H1 (cell line): ENCODE measurements at regions not wholly inside any gene's neighbourhood (a gene's known extent, or its start where the extent isn't known, plus 50 kb on each side); places are given as distances from the start of the nearest gene placed in this dataset.

Source experiments
- BRCA1 ChIP-seq: IDR thresholded peaks from 2 replicates; pipeline ENCODE4 v1.6.1; 2012; ENCODE audit warnings: low read depth, low read length, improper control_type of control experiment
- CHD7 ChIP-seq: fragments of 300-600 bp; sonication (generic); IDR thresholded peaks from 2 replicates; pipeline ENCODE4 v1.7.1; 2012; ENCODE audit warnings: low read length, moderate library complexity, mild to moderate bottlenecking, inconsistent platforms; ENCODE audit not compliant: insufficient replicate concordance
- SIX5 ChIP-seq: IDR thresholded peaks from 2 replicates; pipeline ENCODE4 v1.6.1; 2011; ENCODE audit warnings: mild to moderate bottlenecking, low read depth, low read length

DNA sequence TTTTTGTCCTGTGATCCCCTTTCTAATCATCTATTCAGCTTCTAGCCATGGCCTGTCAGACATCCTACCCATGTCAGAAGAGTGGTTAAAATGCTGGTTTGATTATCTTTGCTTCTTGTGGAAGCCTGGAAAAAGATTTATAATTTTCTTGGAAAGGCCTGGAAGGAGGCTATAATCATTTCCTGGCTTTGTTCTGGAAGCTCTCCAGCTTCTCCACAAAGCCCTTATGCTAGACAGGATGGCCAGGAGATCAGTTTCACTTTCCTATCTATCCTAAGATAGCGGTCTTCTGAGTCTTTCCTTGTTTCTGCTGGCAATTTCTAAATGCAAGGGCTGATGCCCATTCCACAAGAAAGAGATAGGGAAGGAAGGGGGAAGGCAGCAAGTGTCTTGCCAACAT, 90.9 kb upstream of the SLC44A3 start (continued):
- no peak for TF ChIP-seq CHD7
- no peak for TF ChIP-seq BRCA1
- no peak for TF ChIP-seq SIX5
